ENCODE measurements at regions not wholly inside any gene's neighbourhood (a gene's known extent, or its start where the extent isn't known, plus 50 kb on each side); places are given as distances from the start of the nearest gene placed in this dataset.

- H2AFZ ChIP-seq (ENCODE audit: low read depth, low read length, severe bottlenecking): no peak overlapping the region
- H3K36me3 ChIP-seq (ENCODE audit: low read length): no peaks in the 10 kb centered on the region
- TF ChIP-seq EZH2phosphoT487 (conservative IDR thresholded peaks at IDR 0.05; ENCODE audit: low read length) (no peak), CTCF (IDR thresholded peaks at IDR 0.05; ENCODE audit: insufficient read depth, low read length, poor library complexity, severe bottlenecking) (no peak)
- no peak overlapping the region for H3K9ac ChIP-seq (ENCODE audit: low read length)
- no peaks in the 10 kb centered on the region for H3K79me2 ChIP-seq (ENCODE audit: insufficient read depth, low read length)
- no peak overlapping the region for H3K4me2 ChIP-seq (ENCODE audit: low read depth, low read length, poor library complexity, severe bottlenecking)
- no peak overlapping the region for H3K4me3 ChIP-seq (ENCODE audit: insufficient read depth, low read length, poor library complexity, severe bottlenecking)
- H3K27me3 ChIP-seq (ENCODE audit: low read length): no peaks in the 10 kb centered on the region
- H3F3A ChIP-seq (ENCODE audit: insufficient read depth): no peaks in the 10 kb centered on the region
- no peak overlapping the region for H3K27ac ChIP-seq (ENCODE audit: low read depth, low read length)
- no peaks in the 10 kb centered on the region for H4K20me1 ChIP-seq (ENCODE audit: low read depth, low read length)
- no peaks in the 10 kb centered on the region for H3K9me2 ChIP-seq (replicated peaks; ENCODE audit: insufficient read depth, low read length)
- no peaks in the 10 kb centered on the region for H3K9me3 ChIP-seq (ENCODE audit: insufficient read depth, low read length)
Observed at GRCh38 chr12:39047539-39048262, 142.3 kb upstream of the CPNE8 start.

- Histone ChIP-seq H3K36me3 (ENCODE audit: low read length) (no peaks in the 10 kb centered on the region), H3K79me2 (ENCODE audit: insufficient read depth, low read length) (no peaks in the 10 kb centered on the region), H4K20me1 (ENCODE audit: low read depth, low read length) (no peaks in the 10 kb centered on the region), H3K4me2 (ENCODE audit: low read depth, low read length, poor library complexity, severe bottlenecking) (no peak overlapping the region), H3K27me3 (ENCODE audit: low read length) (no peaks in the 10 kb centered on the region), H3F3A (ENCODE audit: insufficient read depth) (no peaks in the 10 kb centered on the region), H2AFZ (ENCODE audit: low read depth, low read length, severe bottlenecking) (no peak overlapping the region), H3K9ac (ENCODE audit: low read length) (no peak overlapping the region), H3K9me2 (replicated peaks; ENCODE audit: insufficient read depth, low read length) (no peaks in the 10 kb centered on the region), H3K9me3 (ENCODE audit: insufficient read depth, low read length) (no peaks in the 10 kb centered on the region), H3K4me3 (ENCODE audit: insufficient read depth, low read length, poor library complexity, severe bottlenecking) (no peak overlapping the region), H3K27ac (ENCODE audit: low read depth, low read length) (no peak overlapping the region)
- TF ChIP-seq EZH2phosphoT487 (conservative IDR thresholded peaks at IDR 0.05; ENCODE audit: low read length) (no peak), CTCF (IDR thresholded peaks at IDR 0.05; ENCODE audit: insufficient read depth, low read length, poor library complexity, severe bottlenecking) (no peak)
Observed at GRCh38 chr12:39044754-39045153, 139.4 kb upstream of the CPNE8 start.

- no peaks in the 10 kb centered on the region for H3K36me3 ChIP-seq (ENCODE audit: low read length)
- no peak overlapping the region for H2AFZ ChIP-seq (ENCODE audit: low read depth, low read length, severe bottlenecking)
- H3K27me3 ChIP-seq (ENCODE audit: low read length): no peaks in the 10 kb centered on the region
- TF ChIP-seq CTCF (IDR thresholded peaks at IDR 0.05; ENCODE audit: insufficient read depth, low read length, poor library complexity, severe bottlenecking): no peak
- no peak for TF ChIP-seq EZH2phosphoT487 (conservative IDR thresholded peaks at IDR 0.05; ENCODE audit: low read length)
- no peaks in the 10 kb centered on the region for H4K20me1 ChIP-seq (ENCODE audit: low read depth, low read length)
- no peaks in the 10 kb centered on the region for H3K79me2 ChIP-seq (ENCODE audit: insufficient read depth, low read length)
- no peak overlapping the region for H3K4me2 ChIP-seq (ENCODE audit: low read depth, low read length, poor library complexity, severe bottlenecking)
- no peaks in the 10 kb centered on the region for H3K9me3 ChIP-seq (ENCODE audit: insufficient read depth, low read length)
- no peak overlapping the region for H3K4me3 ChIP-seq (ENCODE audit: insufficient read depth, low read length, poor library complexity, severe bottlenecking)
- H3K27ac ChIP-seq (ENCODE audit: low read depth, low read length): no peak overlapping the region
- H3F3A ChIP-seq (ENCODE audit: insufficient read depth): no peaks in the 10 kb centered on the region
- no peaks in the 10 kb centered on the region for H3K9me2 ChIP-seq (replicated peaks; ENCODE audit: insufficient read depth, low read length)
- H3K9ac ChIP-seq (ENCODE audit: low read length): no peak overlapping the region
Observed at GRCh38 chr12:39043424-39043822, 138.0 kb upstream of the CPNE8 start.

All from SU-DHL-6 (cell line).